ENCODE measurements at regions not wholly inside any gene's neighbourhood (a gene's known extent, or its start where the extent isn't known, plus 50 kb on each side); places are given as distances from the start of the nearest gene placed in this dataset.

- H3K9me3 ChIP-seq, result no peaks in the 10 kb centered on the region
- WGBS, 2 donors, result 53 to 54% methylated on average over 5 of the region's 5 CpGs
- H3K27ac ChIP-seq, result no peak overlapping the region
- no peaks in the 10 kb centered on the region for H3K27me3 ChIP-seq
- no peak overlapping the region for H3K4me3 ChIP-seq
- peaks cover 0 to 14% (median 0%) of the 10 kb centered on the region in 4 donors for H3K4me1 ChIP-seq
- DNase-seq (ENCODE audit: low spot score in 2 of 2), result no peak
- no peak for TF ChIP-seq POLR2A (IDR thresholded peaks at IDR 0.05)
- no peak for TF ChIP-seq EP300 (IDR thresholded peaks at IDR 0.05)
- TF ChIP-seq CTCF (IDR thresholded peaks at IDR 0.05), result no peak
- no peaks in the 10 kb centered on the region for H3K36me3 ChIP-seq
Measured at GRCh38 chr15:96431786-96432185, 101.3 kb downstream of the NR2F2 start.

GRCh38 chr15:96435022-96435421 lies 104.5 kb downstream of the NR2F2 start:
- no peak for DNase-seq (ENCODE audit: low spot score in 2 of 2)
- H3K27ac ChIP-seq, result no peak overlapping the region
- no peaks in the 10 kb centered on the region for H3K9me3 ChIP-seq
- no peaks in the 10 kb centered on the region for H3K27me3 ChIP-seq
- TF ChIP-seq POLR2A (IDR thresholded peaks at IDR 0.05) (no peak), EP300 (IDR thresholded peaks at IDR 0.05) (no peak), CTCF (IDR thresholded peaks at IDR 0.05) (no peak)
- H3K4me1 ChIP-seq, result no peaks in the 10 kb centered on the region
- WGBS, 2 donors, result 82 to 88% methylated on average over 4 of the region's 4 CpGs
- no peaks in the 10 kb centered on the region for H3K36me3 ChIP-seq
- H3K4me3 ChIP-seq, result no peak overlapping the region

GRCh38 chr15:96435841-96436240 lies 105.3 kb downstream of the NR2F2 start:
- 92 to 93% methylated on average over 3 of the region's 3 CpGs for WGBS, 2 donors
- no peak overlapping the region for H3K4me3 ChIP-seq
- TF ChIP-seq CTCF (IDR thresholded peaks at IDR 0.05) (no peak), POLR2A (IDR thresholded peaks at IDR 0.05) (no peak), EP300 (IDR thresholded peaks at IDR 0.05) (no peak)

GRCh38 chr15:96440978-96441377 lies 110.5 kb downstream of the NR2F2 start:
- no peak for DNase-seq (ENCODE audit: low spot score in 2 of 2)
- Histone ChIP-seq H3K4me3 (no peak overlapping the region), H3K36me3 (no peaks in the 10 kb centered on the region), H3K4me1 (no peaks in the 10 kb centered on the region), H3K27ac (no peak overlapping the region), H3K27me3 (no peaks in the 10 kb centered on the region), H3K9me3 (no peaks in the 10 kb centered on the region)
- TF ChIP-seq CTCF (IDR thresholded peaks at IDR 0.05) (no peak), POLR2A (IDR thresholded peaks at IDR 0.05) (no peak), EP300 (IDR thresholded peaks at IDR 0.05) (no peak)
- WGBS, 2 donors, result 85 to 89% methylated on average over 4 of the region's 4 CpGs

More at GRCh38 chr15:96435841-96436240, 105.3 kb downstream of the NR2F2 start:
- no peaks in the 10 kb centered on the region for H3K27me3 ChIP-seq
- no peaks in the 10 kb centered on the region for H3K4me1 ChIP-seq
- DNase-seq (ENCODE audit: low spot score in 2 of 2), result no peak
- H3K9me3 ChIP-seq, result no peaks in the 10 kb centered on the region
- H3K27ac ChIP-seq, result no peak overlapping the region
- H3K36me3 ChIP-seq, result no peaks in the 10 kb centered on the region

- no peaks in the 10 kb centered on the region for H3K4me1 ChIP-seq
- DNase-seq (ENCODE audit: low spot score in 2 of 2), result no peak
- H3K4me3 ChIP-seq, result no peak overlapping the region
- TF ChIP-seq POLR2A (IDR thresholded peaks at IDR 0.05) (no peak), EP300 (IDR thresholded peaks at IDR 0.05) (no peak), CTCF (IDR thresholded peaks at IDR 0.05) (no peak)
- H3K36me3 ChIP-seq, result no peaks in the 10 kb centered on the region
- no peaks in the 10 kb centered on the region for H3K27me3 ChIP-seq
- no peaks in the 10 kb centered on the region for H3K9me3 ChIP-seq
- WGBS, 2 donors, result 92 to 93% methylated on average over 18 of the region's 18 CpGs
- no peak overlapping the region for H3K27ac ChIP-seq
Measured at GRCh38 chr15:96442076-96442475, 111.6 kb downstream of the NR2F2 start.

All from tibial nerve (tissue), 4 donors.